GM18873 (cell line): ENCODE measurements at regions not wholly inside any gene's neighbourhood (a gene's known extent, or its start where the extent isn't known, plus 50 kb on each side); places are given as distances from the start of the nearest gene placed in this dataset.

ENCODE experiments used
- ATAC-seq: cut with Tn5 transposase; IDR thresholded peaks from one replicate; pipeline ENCODE4 v1.9.1; 2021; ENCODE audit warnings: mild to moderate bottlenecking, moderate library complexity, moderate number of reproducible peaks; ENCODE audit not compliant: unreplicated experiment, low FRiP score

GRCh38 chr11:37411289-37411688 is 813.3 kb upstream of the RAG2 start:
- no peak for ATAC-seq

- ATAC-seq: no peak
These were observed 811.1 kb upstream of the RAG2 start for GRCh38 chr11:37409124-37409523.

- ATAC-seq: no peak
These were observed 809.4 kb upstream of the RAG2 start for GRCh38 chr11:37407461-37407860.

- ATAC-seq: no peak
These were observed 808.6 kb upstream of the RAG2 start for GRCh38 chr11:37406651-37407050.

- ATAC-seq: no peak
These were observed 806.2 kb upstream of the RAG2 start for GRCh38 chr11:37404231-37404630.

GRCh38 chr11:37402663-37403062 is 804.6 kb upstream of the RAG2 start:
- no peak for ATAC-seq

- no peak for ATAC-seq
These were observed 796.3 kb upstream of the RAG2 start for GRCh38 chr11:37394236-37394870.

- ATAC-seq: no peak
These were observed 793.6 kb upstream of the RAG2 start for GRCh38 chr11:37391615-37392014.

- no peak for ATAC-seq
These were observed 792.6 kb upstream of the RAG2 start for GRCh38 chr11:37390576-37391083.

GRCh38 chr11:37378958-37379357 is 780.9 kb upstream of the RAG2 start:
- ATAC-seq: no peak

- no peak for ATAC-seq
These were observed 774.6 kb upstream of the RAG2 start for GRCh38 chr11:37372667-37373066.

- no peak for ATAC-seq
These were observed 773.4 kb upstream of the RAG2 start for GRCh38 chr11:37371346-37371970.

- no peak for ATAC-seq
These were observed 772.8 kb upstream of the RAG2 start for GRCh38 chr11:37370817-37371216.

GRCh38 chr11:37364246-37364839 is 766.3 kb upstream of the RAG2 start:
- ATAC-seq: no peak

- ATAC-seq: no peak
These were observed 755.2 kb upstream of the RAG2 start for GRCh38 chr11:37353192-37353591.

- no peak for ATAC-seq
These were observed 754.4 kb upstream of the RAG2 start for GRCh38 chr11:37352485-37352884.

GRCh38 chr11:37343290-37343689 is 745.3 kb upstream of the RAG2 start:
- no peak for ATAC-seq

- ATAC-seq: no peak
These were observed 738.4 kb upstream of the RAG2 start for GRCh38 chr11:37336401-37336800.

GRCh38 chr11:37333345-37333744 is 735.3 kb upstream of the RAG2 start:
- ATAC-seq: no peak

GRCh38 chr11:37323843-37324242 is 725.8 kb upstream of the RAG2 start:
- no peak for ATAC-seq

GRCh38 chr11:37322333-37323194 is 724.5 kb upstream of the RAG2 start:
- no peak for ATAC-seq
